ENCODE measurements at regions not wholly inside any gene's neighbourhood (a gene's known extent, or its start where the extent isn't known, plus 50 kb on each side); places are given as distances from the start of the nearest gene placed in this dataset.

DNA sequence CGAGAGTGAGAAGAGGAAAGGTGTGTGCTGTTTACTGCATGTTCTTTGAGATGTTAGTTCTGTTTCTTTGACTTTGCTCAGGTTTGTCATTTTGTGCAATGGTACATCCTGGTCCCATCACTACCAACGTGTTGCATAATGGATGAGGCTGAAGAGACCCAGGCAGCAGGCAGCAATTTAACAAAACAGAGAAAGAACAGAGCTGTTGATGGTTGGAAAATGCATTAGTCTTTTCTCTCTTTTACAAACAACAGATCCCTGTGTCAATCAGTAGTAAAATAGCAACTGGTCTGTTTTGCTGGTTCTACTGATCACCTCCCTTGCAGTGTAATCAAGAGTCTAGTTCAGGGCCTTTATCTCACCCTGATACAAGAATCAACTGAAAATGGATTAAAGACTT is 64.8 kb upstream of the LIMCH1 start (continued):
- TF ChIP-seq, protein P1, sequence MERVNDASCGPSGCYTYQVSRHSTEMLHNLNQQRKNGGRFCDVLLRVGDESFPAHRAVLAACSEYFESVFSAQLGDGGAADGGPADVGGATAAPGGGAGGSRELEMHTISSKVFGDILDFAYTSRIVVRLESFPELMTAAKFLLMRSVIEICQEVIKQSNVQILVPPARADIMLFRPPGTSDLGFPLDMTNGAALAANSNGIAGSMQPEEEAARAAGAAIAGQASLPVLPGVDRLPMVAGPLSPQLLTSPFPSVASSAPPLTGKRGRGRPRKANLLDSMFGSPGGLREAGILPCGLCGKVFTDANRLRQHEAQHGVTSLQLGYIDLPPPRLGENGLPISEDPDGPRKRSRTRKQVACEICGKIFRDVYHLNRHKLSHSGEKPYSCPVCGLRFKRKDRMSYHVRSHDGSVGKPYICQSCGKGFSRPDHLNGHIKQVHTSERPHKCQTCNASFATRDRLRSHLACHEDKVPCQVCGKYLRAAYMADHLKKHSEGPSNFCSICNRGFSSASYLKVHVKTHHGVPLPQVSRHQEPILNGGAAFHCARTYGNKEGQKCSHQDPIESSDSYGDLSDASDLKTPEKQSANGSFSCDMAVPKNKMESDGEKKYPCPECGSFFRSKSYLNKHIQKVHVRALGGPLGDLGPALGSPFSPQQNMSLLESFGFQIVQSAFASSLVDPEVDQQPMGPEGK (CRISPR knock-in tag; IDR thresholded peaks at IDR 0.05; ENCODE audit: borderline replicate concordance) = no peak
- TF ChIP-seq ESRRG (CRISPR knock-in tag; IDR thresholded peaks at IDR 0.05) (no peak), TSHZ2 (CRISPR knock-in tag; IDR thresholded peaks at IDR 0.05) (no peak), ZFP30 (CRISPR knock-in tag; IDR thresholded peaks at IDR 0.05) (no peak), ZC3H10 (CRISPR knock-in tag; IDR thresholded peaks at IDR 0.05) (no peak)

- TF ChIP-seq TSHZ2 (CRISPR knock-in tag; IDR thresholded peaks at IDR 0.05) (no peak), ZNF8 (CRISPR knock-in tag; IDR thresholded peaks at IDR 0.05) (no peak), ZFP30 (CRISPR knock-in tag; IDR thresholded peaks at IDR 0.05) (no peak), BACH2 (CRISPR knock-in tag; IDR thresholded peaks at IDR 0.05; ENCODE audit: borderline replicate concordance) (no peak), CSDC2 (CRISPR knock-in tag; IDR thresholded peaks at IDR 0.05) (no peak), ESRRG (CRISPR knock-in tag; IDR thresholded peaks at IDR 0.05) (no peak), ZFP3 (CRISPR knock-in tag; IDR thresholded peaks at IDR 0.05) (no peak), ZNF565 (CRISPR knock-in tag; conservative IDR thresholded peaks at IDR 0.05; ENCODE audit: low read depth) (no peak), TCF4 (CRISPR knock-in tag; IDR thresholded peaks at IDR 0.05; ENCODE audit: borderline replicate concordance) (no peak), GLIS3 (CRISPR knock-in tag; IDR thresholded peaks at IDR 0.05) (no peak), ZC3H10 (CRISPR knock-in tag; IDR thresholded peaks at IDR 0.05) (no peak), ISL1 (CRISPR knock-in tag; IDR thresholded peaks at IDR 0.05) (no peak), ZNF70 (CRISPR knock-in tag; IDR thresholded peaks at IDR 0.05) (no peak)
- TF ChIP-seq, protein P2, sequence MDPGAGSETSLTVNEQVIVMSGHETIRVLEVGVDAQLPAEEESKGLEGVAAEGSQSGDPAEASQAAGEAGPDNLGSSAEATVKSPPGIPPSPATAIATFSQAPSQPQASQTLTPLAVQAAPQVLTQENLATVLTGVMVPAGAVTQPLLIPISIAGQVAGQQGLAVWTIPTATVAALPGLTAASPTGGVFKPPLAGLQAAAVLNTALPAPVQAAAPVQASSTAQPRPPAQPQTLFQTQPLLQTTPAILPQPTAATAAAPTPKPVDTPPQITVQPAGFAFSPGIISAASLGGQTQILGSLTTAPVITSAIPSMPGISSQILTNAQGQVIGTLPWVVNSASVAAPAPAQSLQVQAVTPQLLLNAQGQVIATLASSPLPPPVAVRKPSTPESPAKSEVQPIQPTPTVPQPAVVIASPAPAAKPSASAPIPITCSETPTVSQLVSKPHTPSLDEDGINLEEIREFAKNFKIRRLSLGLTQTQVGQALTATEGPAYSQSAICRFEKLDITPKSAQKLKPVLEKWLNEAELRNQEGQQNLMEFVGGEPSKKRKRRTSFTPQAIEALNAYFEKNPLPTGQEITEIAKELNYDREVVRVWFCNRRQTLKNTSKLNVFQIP (CRISPR knock-in tag; IDR thresholded peaks at IDR 0.05; ENCODE audit: borderline replicate concordance, low read depth) = no peak
- TF ChIP-seq, protein P3, sequence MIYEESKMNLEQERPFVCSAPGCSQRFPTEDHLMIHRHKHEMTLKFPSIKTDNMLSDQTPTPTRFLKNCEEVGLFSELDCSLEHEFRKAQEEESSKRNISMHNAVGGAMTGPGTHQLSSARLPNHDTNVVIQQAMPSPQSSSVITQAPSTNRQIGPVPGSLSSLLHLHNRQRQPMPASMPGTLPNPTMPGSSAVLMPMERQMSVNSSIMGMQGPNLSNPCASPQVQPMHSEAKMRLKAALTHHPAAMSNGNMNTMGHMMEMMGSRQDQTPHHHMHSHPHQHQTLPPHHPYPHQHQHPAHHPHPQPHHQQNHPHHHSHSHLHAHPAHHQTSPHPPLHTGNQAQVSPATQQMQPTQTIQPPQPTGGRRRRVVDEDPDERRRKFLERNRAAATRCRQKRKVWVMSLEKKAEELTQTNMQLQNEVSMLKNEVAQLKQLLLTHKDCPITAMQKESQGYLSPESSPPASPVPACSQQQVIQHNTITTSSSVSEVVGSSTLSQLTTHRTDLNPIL (CRISPR knock-in tag; IDR thresholded peaks at IDR 0.05; ENCODE audit: low read depth) = no peak
- ATAC-seq = no peak
Observed at GRCh38 chr4:41475402-41475801, 62.6 kb upstream of the LIMCH1 start.

DNA sequence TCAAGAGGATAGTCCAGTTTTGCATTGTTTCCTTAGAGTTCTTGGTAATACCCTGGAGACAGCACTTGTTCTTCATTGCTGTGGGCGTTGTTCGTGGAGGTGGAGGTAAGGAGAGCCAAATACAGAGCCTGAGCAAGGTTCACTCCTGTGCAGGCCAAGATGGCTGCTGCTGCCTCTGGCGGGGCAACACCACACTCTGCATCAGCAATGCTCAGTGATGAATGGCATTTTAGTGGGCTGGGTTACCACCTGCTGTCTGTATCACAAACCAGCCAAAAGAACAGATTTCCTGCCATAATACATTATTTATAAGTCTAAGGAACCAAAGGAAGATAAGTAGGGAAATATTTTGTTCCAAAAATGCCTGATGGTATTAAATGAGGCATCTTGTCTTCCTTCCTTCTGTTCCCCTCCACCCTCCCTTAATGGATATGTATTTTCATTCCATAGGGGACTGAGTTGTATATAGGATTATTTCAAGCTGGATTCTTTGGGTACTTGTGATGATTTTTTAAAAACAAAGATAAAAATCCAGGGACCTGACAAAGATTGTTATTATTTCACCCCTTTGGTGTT is 61.6 kb upstream of the LIMCH1 start:
- ATAC-seq = no peak
- no peak for TF ChIP-seq CSDC2 (CRISPR knock-in tag; IDR thresholded peaks at IDR 0.05)
- TF ChIP-seq ZFP30 (CRISPR knock-in tag; IDR thresholded peaks at IDR 0.05) = no peak
- TF ChIP-seq TCF4 (CRISPR knock-in tag; IDR thresholded peaks at IDR 0.05; ENCODE audit: borderline replicate concordance) = no peak
- no peak for TF ChIP-seq GLIS3 (CRISPR knock-in tag; IDR thresholded peaks at IDR 0.05)
- no peak for TF ChIP-seq RARB (CRISPR knock-in tag; IDR thresholded peaks at IDR 0.05)
- TF ChIP-seq ZFP3 (CRISPR knock-in tag; IDR thresholded peaks at IDR 0.05) = no peak
- TF ChIP-seq TSHZ2 (CRISPR knock-in tag; IDR thresholded peaks at IDR 0.05) = no peak
- TF ChIP-seq, protein P2 (CRISPR knock-in tag; IDR thresholded peaks at IDR 0.05; ENCODE audit: borderline replicate concordance, low read depth) = no peak
- TF ChIP-seq ARNTL (CRISPR knock-in tag; IDR thresholded peaks at IDR 0.05; ENCODE audit: borderline replicate concordance, low read depth) = no peak
- TF ChIP-seq, protein P3 (CRISPR knock-in tag; IDR thresholded peaks at IDR 0.05; ENCODE audit: low read depth) = no peak
- TF ChIP-seq OSR1 (CRISPR knock-in tag; IDR thresholded peaks at IDR 0.05) = no peak
- no peak for TF ChIP-seq ZC3H10 (CRISPR knock-in tag; IDR thresholded peaks at IDR 0.05)
